NCI-H1105 (cell line): ENCODE measurements at regions not wholly inside any gene's neighbourhood (a gene's known extent, or its start where the extent isn't known, plus 50 kb on each side); places are given as distances from the start of the nearest gene placed in this dataset.
"Not testable (repeated sequence)": the region's sequence is repeated elsewhere in the genome, so short reads cannot be mapped to it uniquely, and the experiment has no call there.

ENCODE experiments used
- DNase-seq: peaks from one replicate; lab custom pipeline; 2025; lab: John Stamatoyannopoulos, UW

DNA sequence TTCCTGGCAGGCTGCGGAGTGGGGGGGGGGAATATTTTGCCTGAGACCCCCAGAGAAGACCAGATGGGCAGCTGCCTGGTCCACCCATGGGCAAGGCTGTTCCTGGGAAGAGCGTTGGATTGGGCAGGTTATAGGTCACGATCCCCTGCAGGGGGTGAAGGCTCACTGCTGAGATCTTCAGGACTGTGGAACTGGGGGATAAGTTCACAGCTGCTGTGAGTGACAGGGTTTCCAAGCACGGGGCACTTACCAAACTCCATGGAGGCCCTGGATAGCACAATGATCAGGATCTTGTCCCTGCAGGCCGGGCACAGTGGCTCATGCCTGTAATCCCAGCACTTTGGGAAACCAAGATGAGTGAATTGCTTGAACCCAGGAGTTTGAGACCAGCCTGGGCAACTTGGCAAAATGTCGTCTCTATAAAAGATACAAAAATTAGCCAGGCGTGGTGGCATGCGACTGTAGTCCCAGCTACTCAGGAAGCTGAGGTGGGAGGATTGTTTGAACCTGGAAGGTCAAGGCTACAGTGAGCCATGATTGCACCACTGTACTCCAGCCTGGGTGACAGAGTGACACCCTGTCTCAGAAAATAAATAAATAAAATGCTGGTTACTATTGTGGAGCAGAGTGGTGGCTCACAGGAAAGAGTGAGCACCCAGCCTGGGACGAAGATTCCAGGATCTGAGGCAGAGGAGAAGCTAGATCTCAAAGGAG, 68.0 kb upstream of the HELT start:
- DNase-seq = no peak

DNA sequence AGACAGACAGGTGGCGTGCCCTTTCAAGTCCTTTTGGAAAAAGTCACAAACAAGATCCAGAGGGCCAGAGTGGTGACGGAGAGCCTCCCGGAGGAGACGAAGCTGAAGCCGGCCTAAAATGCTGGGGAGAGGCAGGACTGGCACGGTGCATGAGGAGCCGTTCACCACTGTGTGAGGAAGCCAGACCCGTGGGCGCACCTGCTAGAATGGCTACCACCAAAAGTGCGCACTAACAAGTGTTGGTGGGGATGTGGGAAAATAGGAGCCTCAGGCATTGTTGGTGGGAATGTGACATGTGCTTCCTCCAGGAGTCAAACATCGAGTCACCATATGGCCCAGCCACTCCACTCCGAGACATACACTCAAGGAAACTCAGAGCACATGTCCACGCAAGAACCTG, 67.4 kb upstream of the HELT start:
- no peak for DNase-seq

DNA sequence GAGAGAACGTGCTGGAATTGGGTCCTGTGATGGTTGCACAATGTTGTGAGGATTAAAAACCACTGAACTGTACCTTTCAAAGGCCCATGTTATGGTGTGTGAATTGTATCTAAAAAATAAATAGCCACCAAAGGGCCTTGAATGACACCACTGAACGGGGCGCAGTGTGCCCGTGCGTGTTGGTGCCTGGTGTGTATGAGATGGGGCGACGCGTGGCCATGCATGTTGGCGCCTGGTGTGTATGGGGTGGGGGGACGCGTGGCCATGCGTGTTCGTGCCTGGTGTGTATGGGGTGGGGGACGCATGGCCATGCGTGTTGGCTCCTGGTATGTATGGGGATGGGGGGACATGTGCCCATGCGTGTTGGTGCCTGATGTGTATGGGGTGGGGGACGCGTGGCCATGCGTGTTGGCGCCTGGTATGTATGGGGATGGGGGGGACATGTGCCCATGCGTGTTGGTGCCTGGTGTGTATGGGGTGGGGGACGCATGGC, 66.6 kb upstream of the HELT start:
- no peak for DNase-seq

DNA sequence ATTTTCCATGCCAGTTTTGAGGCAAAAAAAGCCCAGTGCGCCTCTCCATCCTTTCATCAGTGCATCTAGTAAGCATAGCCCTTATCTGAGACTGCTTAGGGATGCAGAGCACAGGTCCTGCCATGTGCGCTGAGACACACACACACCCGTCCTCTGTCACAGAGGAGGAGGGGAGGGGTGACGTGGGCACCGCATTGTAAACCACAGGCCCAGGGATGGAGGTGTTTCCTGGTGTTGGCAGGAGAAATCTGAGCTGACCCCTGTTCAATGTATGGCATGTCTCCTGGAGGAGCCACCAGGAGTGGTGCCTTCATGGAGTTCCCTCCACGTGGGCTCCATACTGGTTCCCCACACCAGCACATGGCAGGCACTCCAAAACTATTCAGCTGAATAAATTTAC, 65.8 kb upstream of the HELT start:
- no peak for DNase-seq

DNA sequence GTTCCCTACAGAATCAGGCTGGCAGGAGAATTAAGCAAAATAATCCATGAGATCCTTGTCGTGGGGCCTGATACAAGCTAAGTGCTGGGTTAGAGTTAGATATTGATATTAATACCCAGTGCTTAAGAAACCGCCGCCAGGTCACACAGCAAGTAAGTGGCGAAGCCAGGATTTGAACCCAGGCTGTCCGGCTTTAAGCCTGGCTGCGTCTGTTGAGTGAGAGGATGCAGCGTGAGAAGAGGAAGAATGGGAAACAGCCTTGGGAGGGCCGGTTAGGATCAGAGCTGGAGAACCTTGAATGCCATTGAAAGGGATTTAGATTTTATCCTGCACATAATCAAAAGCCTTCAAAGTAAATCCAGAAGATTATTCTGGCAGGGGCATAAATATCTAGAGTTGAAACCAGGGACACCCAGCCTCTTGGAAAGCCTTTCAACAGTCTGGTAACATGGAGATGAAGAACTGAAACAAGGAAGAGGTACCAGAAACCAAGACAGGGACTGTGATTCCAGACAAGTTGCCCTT, 64.8 kb upstream of the HELT start:
- no peak for DNase-seq

DNA sequence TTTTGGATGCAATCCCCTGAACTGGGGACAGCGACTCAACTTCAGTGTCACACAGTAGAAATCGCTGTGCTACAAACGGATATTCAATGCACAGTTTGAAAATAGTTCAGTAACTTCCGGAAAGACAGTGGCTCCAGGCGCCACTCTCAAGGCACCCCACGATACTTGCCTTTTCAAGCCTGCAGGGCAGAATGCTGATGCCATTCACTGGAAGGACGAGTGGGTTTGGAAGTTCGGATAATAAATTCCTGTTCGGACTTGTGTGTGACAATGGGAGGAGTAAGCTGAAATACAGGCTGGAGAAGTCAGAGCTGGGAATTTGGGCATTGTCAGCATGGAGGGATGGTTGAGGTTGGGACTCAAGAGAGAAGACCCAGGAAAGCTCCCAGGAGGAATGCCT, 64.3 kb upstream of the HELT start:
- DNase-seq = no peak

DNA sequence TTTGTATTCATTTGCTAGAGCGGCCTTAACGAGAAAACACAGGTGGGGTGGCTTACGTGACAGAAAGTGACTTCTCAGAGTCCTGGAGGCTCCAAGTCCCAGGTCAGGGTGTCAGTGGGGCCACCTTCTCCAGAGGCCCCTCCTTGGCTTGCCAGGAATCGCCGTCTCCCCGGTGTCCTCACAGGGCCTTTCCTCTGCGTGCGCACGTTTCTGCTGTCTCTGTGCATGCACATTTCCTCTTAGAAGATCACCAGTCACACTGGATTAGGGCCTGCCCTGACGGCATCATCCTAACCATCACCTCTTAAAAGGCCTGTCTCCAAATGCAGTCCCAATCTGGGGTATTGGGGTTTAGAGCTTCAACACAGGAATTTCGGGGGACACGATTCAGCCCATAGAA, 63.8 kb upstream of the HELT start:
- no peak for DNase-seq

DNA sequence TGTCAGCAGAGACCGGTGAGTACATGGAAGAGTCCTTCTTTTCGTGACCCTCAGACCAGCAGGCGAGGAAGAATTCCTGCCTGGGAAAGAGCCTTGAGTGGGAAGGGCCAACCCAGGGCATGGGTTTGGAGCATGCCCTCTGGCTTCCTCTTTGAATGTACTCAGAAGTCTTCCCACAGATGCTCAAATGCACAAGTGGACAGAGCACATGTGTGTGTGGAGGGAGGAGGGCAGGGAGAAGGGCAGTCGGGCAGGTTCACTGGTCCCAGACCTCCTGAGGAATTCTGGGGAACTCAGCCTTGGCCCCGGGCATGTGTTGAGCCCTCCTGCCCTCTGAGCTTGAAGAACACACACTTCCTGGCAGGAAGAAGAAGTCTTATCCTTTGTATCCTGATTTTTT, 63.2 kb upstream of the HELT start:
- no peak for DNase-seq

DNA sequence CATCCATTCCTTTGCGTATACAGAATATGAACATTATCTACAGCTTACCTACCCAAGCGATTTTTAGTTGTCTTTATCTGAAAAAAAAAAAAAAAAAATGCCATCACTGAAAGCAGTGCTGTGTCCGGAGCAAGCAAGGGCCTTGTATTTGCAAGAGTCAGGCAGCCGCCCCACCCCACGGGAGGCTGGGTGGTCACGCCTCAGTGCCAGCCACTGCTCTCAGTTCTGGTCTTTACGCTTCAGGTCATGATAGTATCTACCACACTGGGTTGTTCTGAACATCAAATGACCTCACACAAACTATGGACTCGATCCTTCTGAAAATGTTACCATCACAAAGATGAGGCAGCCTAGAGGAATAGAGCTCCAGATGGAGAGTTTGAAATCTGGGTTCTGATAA, 62.7 kb upstream of the HELT start:
- DNase-seq = no peak

DNA sequence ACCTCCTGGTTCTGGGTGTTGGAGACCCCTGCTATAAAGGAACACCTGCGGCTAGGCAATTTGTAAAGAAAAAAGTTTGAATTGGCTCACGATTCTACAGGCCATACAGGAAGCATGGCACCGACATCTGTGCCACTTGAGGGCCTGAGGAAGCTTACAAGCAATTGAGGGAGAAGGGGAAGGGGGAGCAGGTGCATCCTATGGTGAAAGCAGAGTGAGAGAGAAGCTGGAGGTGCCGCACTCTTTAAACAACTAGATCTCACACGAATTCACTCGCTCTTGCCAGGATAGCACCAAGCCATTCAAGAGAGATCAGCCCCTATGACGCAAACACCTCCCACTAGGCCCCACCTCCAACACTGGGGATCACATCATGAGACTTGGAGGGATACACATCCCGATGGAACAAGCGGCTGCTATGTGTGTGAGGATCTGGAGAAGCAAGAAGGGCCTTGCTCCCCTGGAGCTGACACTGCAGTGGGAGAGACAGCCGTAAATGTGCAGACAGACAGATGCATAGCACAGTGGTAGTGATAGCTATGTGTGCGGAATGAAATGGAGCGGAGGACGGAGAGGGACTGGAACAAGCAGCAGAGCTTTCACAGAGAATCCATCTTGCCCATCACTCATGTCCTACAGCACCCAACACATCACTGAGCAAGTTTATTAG, 60.7 kb upstream of the HELT start:
- no peak for DNase-seq

DNA sequence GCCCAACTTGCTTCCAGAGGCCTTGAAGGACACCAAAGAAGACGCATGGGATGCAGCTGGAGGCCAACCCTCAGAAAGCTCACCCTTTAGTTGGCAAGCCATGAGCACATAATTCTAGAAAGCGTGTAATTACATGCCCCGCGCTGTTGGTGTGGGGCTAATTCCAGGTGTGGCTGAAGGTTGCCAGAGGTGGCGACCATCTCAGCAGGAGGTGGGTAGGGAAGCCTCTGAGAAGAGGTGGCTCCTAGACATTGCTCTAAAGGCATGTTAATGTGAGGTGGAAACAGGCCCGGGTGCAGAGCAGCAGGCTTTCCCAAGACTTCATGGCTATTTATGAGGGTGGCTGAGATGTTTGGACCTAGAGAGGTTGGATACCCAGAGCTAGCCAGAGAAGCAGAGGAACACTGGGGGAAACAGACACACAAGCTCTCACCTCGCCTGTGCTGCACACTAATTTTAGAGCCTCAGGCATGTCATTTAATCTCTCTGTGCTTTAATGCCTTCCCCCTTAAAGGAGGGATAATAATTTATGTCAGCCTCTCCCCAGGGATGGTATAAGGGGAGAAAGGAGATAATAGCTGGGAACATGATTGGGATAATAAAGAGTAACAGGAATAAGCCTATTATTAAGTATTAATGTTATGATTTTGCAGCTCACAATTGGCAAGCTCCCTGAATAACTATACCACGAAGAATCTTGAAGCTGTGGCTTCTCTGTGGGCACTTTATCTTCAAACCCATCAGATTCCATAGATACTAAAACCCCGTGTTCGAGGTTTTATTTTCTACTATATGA, 60.0 kb upstream of the HELT start:
- no peak for DNase-seq

DNA sequence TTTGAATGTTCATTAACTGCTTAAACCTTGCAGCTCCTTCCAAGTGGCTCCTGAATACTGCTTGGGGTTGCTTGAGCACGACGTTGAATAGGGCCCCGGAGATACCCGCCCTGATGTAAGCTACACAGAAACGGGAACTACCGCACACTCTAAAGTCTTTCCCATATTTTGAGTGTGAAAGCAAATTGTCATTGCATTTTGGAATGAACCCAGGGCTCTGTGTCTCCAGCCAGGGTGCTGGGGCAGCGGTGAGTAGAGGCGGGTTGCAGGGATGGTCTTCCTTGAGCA, 59.4 kb upstream of the HELT start:
- no peak for DNase-seq

DNA sequence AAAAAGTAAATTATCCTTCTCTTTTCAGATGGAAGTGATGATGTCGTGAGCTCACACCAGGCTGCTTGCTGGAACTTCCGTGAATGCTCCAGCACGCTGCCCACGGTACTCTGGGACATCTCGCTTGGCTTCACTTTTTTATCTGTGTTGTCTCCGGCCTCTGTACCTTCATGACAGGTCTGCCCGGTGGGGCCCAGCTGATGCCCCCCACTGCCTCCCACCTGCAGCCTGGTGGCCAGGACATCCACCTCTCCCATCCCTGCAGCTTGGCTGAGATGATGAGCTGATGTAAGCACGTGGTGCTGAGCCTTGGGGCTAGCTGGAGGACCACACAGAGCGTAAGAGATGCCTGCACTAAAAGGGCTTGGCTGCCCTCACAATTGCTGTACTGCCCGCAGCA, 59.0 kb upstream of the HELT start:
- DNase-seq = no peak

DNA sequence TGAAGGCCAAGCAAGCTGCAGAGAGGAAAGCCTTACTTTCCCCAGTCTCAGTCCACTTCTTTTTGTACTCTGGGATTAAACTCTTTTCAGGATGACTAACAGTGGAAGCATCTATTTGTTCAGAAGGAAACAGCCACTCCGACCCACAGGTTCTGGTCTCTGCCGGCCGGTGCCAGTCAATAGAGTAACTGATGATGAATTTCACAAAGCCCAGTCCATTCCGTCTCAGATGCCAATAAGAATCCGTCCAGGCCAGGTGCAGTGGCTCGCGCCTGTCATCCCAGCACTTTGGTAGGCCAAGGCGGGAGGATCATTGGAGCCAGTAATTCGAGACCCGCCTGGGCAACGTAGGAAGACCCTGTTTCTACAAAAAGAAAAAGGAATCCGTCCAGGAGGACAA, 58.5 kb upstream of the HELT start:
- no peak for DNase-seq

DNA sequence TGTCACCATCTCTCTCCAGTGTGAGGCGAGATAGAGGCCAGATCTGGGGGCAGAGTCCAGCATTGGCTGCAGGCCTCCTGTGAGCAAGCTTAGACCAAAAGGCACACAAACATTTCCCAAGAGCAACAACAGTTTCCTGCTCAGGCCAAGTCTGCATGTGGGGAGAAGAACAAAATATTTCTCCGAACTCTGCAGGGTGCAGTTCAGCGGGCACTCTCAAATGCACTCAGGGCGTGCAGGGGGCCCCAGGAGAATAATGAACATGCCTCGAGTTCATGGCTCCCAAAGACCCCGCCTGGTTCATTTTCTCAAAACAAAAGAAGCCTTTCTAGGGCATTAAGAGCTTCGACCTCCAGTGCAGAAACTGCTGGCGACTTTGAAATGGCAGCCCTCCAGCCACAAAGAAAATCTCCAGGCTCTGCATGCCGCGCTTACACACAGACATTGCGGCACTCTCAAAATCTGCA, 57.8 kb upstream of the HELT start:
- DNase-seq = no peak

DNA sequence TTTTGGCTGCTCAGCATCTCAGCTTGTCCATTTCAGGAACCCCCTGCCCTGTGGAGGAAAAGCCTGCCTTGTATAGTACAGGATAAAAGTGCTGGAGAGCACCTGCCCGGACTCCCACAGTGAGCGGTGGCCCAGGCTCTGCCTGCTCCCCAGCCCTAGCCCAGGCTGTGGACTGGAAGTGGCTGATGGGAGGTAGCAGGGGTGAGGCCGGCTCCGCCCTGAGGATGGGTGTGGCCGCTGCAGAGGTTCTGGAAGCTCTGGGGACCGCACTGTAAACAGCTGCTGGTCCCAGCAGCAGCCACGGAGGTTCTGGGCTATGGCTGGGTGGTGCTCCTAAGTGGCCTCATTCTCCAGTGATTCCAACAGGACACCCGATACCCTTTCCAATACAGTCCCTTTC, 56.6 kb upstream of the HELT start:
- DNase-seq = no peak

DNA sequence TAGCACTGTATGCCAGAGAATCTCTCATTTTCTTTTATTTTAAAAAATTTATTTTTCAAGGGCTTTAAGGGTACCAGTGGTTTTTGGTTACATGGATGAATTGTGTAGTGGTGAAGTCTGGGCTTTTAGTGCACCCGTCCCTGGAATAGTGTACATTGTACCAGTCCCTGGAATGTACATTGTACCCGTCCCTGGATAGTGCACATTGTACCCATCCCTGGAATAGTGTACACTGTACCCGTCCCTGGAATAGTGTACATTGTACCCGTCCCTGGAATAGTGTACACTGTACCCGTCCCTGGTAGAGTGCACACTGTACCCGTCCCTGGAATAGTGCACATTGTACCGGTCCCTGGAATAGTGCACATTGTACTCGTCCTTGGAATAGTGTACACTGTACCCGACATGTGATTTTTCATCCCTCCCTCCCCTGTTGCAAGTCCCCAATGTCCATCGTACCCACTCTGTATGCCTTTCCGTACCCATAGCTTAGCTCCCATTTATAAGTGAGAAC, 56.1 kb upstream of the HELT start:
- DNase-seq = no peak

DNA sequence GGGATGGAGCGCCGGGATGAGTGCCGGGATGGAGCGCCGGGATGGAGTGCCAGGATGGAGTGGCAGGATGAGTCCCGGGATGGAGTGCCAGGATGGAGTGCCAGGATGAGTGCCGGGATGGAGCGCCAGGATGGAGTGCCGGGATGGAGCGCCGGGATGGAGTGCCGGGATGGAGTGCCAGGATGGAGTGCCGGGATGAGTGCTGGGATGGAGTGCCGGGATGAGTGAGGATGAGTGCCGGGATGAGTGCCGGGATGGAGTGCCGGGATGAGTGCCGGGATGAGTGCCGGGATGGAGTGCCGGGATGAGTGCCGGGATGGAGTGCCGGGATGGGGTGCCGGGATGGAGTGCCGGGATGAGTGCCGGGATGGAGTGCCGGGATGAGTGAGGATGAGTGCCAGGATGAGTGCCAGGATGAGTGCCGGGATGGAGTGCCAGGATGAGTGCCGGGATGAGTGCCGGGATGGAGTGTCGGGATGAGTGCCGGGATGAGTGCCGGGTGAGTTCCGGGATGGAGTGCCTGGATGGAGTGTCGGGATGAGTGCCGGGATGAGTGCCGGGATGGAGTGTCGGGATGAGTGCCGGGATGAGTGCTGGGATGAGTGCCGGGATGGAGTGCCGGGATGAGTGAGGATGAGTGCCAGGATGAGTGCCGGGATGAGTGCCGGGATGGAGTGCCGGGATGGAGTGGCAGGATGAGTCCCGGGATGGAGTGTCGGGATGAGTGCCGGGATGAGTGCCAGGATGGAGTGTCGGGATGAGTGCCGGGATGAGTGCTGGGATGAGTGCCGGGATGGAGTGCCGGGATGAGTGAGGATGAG, 52.9 kb upstream of the HELT start:
- DNase-seq = not testable (repeated sequence)

DNA sequence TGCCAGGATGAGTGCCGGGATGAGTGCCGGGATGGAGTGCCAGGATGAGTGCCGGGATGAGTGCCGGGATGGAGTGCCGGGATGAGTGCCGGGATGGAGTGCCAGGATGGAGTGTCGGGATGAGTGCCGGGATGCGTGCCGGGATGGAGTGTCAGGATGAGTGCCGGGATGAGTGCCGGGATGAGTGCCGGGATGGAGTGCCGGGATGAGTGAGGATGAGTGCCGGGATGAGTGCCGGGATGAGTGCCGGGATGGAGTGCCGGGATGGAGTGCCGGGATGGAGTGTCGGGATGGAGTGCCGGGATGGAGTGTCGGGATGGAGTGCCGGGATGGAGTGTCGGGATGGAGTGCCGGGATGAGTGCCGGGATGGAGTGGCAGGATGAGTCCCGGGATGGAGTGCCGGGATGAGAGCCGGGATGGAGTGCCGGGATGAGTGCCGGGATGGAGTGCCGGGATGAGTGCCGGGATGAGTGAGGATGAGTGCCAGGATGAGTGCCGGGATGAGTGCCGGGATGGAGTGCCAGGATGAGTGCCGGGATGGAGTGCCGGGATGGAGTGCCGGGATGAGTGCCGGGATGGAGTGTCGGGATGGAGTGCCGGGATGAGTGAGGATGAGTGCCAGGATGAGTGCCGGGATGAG, 52.1 kb upstream of the HELT start:
- DNase-seq = not testable (repeated sequence)

DNA sequence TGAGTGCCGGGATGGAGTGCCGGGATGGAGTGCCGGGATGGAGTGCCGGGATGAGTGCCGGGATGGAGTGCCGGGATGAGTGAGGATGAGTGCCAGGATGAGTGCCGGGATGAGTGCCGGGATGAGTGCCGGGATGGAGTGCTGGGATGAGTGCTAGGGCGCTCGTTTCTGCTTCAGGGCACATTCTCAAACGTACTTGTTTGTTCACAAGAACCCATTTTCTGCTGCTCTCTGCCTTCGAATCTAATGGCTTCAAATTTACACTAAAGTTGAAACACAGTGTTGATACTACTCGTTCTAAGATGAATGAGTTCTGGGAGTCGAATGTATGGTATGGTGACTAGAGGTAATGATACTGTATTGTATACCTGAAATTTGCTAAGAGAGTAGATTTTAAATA, 50.6 kb upstream of the HELT start:
- not testable (repeated sequence) for DNase-seq

DNA sequence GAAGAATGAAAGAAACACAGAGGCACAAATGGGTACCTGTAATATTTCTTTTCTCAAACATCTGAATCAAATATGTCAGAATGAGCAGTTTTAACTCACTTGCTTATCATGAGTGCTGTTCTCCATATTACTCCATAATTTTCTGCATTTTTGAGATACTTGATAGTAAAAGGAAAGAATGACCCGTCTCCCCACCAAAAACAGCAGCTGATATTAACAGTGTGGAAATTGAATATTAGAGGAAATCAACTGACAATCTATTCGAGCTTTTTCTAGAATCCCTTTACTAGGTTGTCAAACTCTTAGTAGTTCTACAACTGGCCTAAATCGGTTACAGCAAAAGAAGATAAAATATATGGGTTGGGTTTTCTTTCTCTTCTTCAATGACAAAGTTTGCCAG, 49.9 kb upstream of the HELT start:
- no peak for DNase-seq
